ENCODE measurements at regions not wholly inside any gene's neighbourhood (a gene's known extent, or its start where the extent isn't known, plus 50 kb on each side); places are given as distances from the start of the nearest gene placed in this dataset.

- whole genome bisulfite sequencing, 2 experiments (ENCODE audit: extremely low coverage in 1 of 2, insufficient coverage in 1 of 2, insufficient read length in 1 of 2, insufficient replicate concordance in 2 of 2, low coverage in 1 of 2, low lambda C conversion rate in 2 of 2, missing lambda C conversion rate in 1 of 2): 61% methylated on average over 1 of the region's 1 CpG; no CpG with 5 or more reads in 1 of the 2 experiments
- Histone ChIP-seq H3K36me3 (ENCODE audit: control insufficient read depth in 2 of 4, insufficient read depth in 4 of 4, low read length in 3 of 4) (peaks cover 0 to 3% (median 0%) of the 10 kb centered on the region in 4 experiments; a peak in 1 of 8 replicates), H3K9me3 (ENCODE audit: insufficient read depth in 2 of 2, low read depth in 1 of 2, low read length in 1 of 2) (no peaks in the 10 kb centered on the region), H4K20me1 (replicated peaks in 1 of 2; ENCODE audit: control insufficient read depth in 1 of 2, insufficient read depth in 2 of 2, low read length in 2 of 2) (no peaks in the 10 kb centered on the region), H3K56ac (replicated peaks; ENCODE audit: insufficient read length, low read depth, low read length) (no peak overlapping the region), H3K27ac (ENCODE audit: low read depth, low read length) (no peak overlapping the region), H2AK5ac (ENCODE audit: low read depth, low read length) (no peak overlapping the region), H3K14ac (ENCODE audit: insufficient read length) (no peak overlapping the region), H3K4me3 (ENCODE audit: extremely low read depth in 1 of 4, insufficient read depth in 2 of 4, low read depth in 3 of 4, low read length in 4 of 4) (no peak overlapping the region), H3K79me2 (ENCODE audit: control insufficient read depth in 1 of 2, insufficient read depth in 2 of 2, low read length in 2 of 2) (no peaks in the 10 kb centered on the region), H3K4me1 (replicated peaks in 1 of 4; ENCODE audit: control insufficient read depth in 3 of 4, insufficient read depth in 4 of 4, low read length in 3 of 4) (peaks cover 0 to 13% (median 2%) of the 10 kb centered on the region in 4 experiments; a peak in 4 of 7 replicates), H4K8ac (ENCODE audit: extremely low read depth, insufficient read depth, low read length) (no peak overlapping the region), H3K27me3 (replicated peaks in 1 of 4; ENCODE audit: control insufficient read depth in 3 of 4, extremely low read depth in 1 of 4, insufficient read depth in 3 of 4, low read length in 3 of 4) (no peaks in the 10 kb centered on the region), H2BK12ac (ENCODE audit: low read depth, low read length) (no peak overlapping the region), H3K9ac (replicated peaks in 1 of 4; ENCODE audit: extremely low read depth in 1 of 4, low read depth in 3 of 4, low read length in 3 of 4) (no peak overlapping the region), H3K4ac (replicated peaks; ENCODE audit: insufficient read length, low read depth, low read length) (no peak overlapping the region), H3K79me1 (ENCODE audit: low read depth, low read length) (no peaks in the 10 kb centered on the region), H2BK120ac (replicated peaks; ENCODE audit: low read depth, low read length) (no peak overlapping the region), H4K5ac (ENCODE audit: insufficient read length, low read depth, low read length) (no peak overlapping the region), H2BK20ac (ENCODE audit: low read length) (no peak overlapping the region), H3K18ac (ENCODE audit: extremely low read depth, low read length) (no peak overlapping the region), H2AFZ (ENCODE audit: low read length) (no peak overlapping the region), H3K23me2 (ENCODE audit: low read depth, low read length) (no peaks in the 10 kb centered on the region), H4K91ac (replicated peaks; ENCODE audit: insufficient read length, low read length) (no peak overlapping the region), H2BK15ac (ENCODE audit: low read length) (no peak overlapping the region), H3K23ac (ENCODE audit: insufficient read length) (no peak overlapping the region), H3K4me2 (ENCODE audit: insufficient read depth in 1 of 2, low read depth in 2 of 2, low read length in 2 of 2) (no peak overlapping the region), H2BK5ac (ENCODE audit: low read depth, low read length) (no peak overlapping the region)
- FAIRE-seq: no peak
- POLR2A ChIA-PET (ENCODE audit: partially characterized antibody): interaction anchor here (1.0 kb wide), 1 partner anchor 90 kb away, joined by 3 read pairs; no protein-coding TSS in a partner anchor
- no peak for DNase-seq (ENCODE audit: low read depth in 1 of 2, low spot score in 2 of 2)
- CTCF ChIA-PET (ENCODE audit: partially characterized antibody): no interaction called here
- TF ChIP-seq CHD7 (IDR thresholded peaks at IDR 0.05; ENCODE audit: insufficient replicate concordance, low read length): no peak
Observed at GRCh38 chr3:63089751-63090132, 188.4 kb upstream of the SYNPR start.
